NCI-H128 (cell line): ENCODE measurements at regions not wholly inside any gene's neighbourhood (a gene's known extent, or its start where the extent isn't known, plus 50 kb on each side); places are given as distances from the start of the nearest gene placed in this dataset.
"Not testable (repeated sequence)": the region's sequence is repeated elsewhere in the genome, so short reads cannot be mapped to it uniquely, and the experiment has no call there.

Experiments used
- DNase-seq: peaks from one replicate; lab custom pipeline; 2025; ENCODE audit not compliant: unreplicated experiment; lab: John Stamatoyannopoulos, UW

DNA sequence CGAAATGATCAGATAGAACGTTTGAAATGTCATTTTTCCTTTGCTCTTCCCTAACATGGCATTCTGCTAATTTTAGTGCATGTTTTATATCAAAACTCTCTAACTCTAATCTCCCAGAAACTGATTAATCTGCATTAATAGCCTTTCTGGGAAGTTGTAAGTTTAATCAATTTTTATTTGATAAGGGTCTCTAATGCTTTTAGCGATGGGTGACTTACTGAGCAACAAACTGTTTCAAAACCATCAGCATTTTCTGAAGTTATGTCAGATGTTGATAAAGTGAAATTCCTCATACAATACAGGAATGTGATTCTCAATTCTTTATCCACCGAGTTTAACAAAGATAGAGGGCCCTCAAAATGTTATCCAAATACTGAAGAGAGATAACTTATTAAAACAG is 431.6 kb upstream of the CXADR start:
- no peak for DNase-seq

DNA sequence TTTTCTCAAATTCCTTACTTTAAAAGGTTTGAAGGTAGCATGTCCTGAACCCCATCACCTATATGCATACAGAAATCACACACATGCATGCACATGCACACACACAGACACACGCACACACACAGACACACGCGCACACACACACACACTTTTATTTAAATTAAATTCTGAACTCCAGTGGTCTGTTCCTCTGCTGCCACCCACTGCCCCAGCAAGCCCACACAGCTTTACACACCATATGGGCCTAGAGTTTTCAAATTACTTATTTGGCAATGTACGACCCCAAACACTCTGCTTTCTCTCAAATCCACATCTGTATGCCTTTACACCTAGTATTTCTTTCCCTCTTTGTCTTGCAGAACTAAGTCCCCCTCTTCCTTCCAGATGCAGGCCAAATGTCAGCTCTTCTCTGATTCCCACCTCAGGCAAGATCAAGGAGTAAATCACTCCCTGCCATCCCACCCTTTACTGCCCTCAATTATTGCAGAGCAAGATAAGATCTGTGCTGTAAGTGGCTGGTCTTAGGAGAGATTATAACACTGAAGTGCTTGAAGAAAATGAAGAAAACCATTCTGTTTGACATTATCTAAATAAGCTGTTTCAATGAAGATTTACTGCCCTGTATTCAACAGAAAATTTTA is 429.9 kb upstream of the CXADR start:
- DNase-seq: no peak

DNA sequence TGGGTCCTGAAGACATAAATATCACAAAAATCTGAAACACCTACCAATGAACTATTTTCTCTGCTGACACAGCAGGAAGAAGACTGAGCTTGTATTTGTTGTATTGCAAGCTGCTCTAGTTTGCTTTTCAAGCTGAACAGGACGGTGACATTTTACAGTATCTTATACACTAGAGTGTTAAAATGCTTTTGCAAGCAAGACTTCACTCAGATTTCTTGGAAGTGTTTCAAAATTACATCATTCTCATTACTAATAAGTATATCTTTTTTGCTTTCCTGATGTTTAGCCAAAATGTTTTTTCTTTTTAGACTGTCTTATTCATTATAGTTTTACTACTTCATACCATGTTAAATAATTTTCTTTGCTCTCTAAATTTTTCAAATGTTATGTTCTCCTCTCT is 427.1 kb upstream of the CXADR start:
- DNase-seq: no peak

DNA sequence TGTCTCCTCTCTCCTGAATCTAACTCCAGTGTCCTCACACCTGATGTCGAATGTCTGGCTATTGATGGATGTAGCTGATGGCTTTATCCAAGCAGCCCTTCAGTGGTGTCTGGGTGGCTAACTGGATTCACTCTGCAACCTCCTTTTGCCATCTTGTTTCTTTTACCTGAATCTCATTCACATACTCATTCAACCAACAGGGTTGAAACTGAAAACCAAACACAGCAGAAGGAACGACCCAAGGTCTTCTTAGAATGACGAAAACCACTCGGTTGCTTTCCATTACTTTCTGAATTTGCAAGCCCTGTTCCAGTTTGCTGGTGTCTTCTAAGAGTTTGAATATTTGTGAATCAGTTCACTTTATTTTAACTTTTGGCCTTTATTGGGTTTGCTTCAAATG is 424.3 kb upstream of the CXADR start:
- DNase-seq: no peak

DNA sequence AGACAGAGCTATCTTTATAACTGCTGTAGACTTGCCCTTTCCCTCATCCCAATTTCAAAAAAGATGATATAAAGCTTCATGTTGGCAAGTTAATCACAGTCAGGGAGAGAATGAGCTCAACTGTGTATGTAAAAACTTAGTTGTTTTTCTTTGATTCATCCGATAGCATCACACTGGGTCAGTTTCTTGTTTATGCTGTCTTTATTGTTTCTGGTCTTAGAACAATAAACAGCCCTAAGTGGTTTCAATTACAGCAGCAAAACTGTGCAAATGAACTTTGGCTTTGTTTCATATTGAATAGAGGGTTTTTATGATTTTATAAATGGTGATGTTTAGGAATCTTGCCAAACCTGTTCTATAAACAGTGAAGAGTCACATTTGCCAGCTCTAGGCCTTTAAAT is 423.8 kb upstream of the CXADR start:
- DNase-seq: no peak

DNA sequence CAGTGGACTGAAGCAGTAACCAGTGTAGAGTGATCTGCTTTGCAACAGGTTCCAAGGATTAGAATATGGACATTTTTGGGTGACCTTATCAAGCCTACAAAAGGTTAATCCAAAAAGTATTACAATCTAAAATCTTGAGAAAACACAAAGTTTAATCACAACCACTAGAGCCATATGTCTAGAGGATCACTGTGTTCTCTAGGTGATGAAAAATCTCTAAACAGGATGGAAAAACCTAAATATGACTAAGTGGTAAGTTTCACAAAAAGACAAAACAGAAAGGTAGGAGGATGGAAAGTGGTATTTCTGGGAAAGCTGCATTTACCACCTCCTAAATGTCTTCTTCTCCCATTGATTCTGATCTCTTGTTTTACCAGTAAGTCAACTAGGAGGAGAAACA is 411.1 kb upstream of the CXADR start:
- no peak for DNase-seq

DNA sequence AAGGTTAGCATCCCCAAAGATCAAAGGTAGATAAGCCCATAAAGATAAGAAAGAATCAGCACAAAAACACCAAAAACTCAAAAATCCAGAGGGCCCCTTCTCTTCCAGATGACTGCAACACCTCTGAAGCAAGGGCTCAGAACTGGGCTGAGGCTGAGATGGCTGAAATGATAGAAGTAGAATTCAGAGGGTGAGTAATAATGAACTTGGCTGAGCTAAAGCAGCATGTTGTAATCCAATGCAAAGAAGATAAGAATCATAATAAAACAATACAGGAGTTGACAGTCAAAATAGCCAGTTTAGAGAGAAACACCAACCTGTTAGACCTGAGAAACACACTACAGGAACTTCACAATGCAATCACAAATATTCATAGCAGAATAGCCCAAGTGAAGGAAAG is 406.9 kb upstream of the CXADR start:
- no peak for DNase-seq

DNA sequence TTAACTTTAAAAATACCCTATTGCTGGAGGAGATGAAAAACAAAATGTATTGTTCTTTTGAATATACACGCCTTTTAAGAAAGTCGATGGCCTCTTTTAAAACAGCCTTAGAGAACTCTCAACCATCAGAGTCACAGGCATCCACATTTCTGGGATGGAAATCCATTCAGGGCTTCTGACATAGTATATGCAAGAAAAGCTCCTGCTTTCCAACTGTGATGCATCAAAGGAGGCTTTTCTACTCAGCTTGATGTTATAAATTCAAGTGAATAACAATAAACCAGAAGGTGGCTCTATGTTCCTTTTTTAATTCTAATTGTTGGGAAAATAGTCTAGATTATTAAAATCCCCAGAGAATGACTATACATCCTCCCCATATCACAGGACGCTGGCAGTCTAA is 398.8 kb upstream of the CXADR start:
- DNase-seq: no peak

DNA sequence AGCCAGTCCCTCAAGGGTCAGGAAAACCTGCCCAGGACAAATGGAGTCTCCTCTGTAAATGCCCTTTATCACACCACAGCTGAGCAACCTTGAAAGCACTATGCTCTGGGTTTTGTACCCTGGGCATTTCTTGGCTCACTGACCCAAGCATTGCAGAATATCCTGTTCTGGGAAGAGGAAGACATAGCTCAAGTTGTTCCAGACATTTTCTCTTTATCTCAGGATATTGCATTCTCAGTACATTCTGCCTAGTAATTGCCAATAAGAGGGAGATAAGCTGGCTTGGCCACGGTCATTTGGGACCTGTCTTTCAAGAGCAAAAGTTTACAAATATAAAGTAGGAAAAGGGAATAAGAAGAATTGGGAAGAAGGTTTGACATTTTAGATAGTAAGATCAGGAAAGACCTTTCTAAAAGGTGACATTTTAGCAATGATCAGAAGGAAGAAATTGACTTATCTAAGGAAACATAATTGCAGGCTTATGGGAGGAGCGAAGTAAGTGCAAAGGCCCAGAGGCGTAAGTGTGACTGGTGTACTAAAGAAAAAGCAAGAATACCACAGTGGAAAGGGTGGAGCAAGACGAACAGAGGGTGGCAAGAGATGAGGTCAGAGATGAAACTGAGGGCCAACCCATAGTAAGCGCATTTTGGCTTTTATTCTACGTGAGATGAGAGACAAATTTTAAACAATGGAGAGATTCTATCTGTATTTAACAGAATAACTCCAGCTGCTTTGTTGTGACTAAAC is 394.0 kb upstream of the CXADR start:
- DNase-seq: no peak

DNA sequence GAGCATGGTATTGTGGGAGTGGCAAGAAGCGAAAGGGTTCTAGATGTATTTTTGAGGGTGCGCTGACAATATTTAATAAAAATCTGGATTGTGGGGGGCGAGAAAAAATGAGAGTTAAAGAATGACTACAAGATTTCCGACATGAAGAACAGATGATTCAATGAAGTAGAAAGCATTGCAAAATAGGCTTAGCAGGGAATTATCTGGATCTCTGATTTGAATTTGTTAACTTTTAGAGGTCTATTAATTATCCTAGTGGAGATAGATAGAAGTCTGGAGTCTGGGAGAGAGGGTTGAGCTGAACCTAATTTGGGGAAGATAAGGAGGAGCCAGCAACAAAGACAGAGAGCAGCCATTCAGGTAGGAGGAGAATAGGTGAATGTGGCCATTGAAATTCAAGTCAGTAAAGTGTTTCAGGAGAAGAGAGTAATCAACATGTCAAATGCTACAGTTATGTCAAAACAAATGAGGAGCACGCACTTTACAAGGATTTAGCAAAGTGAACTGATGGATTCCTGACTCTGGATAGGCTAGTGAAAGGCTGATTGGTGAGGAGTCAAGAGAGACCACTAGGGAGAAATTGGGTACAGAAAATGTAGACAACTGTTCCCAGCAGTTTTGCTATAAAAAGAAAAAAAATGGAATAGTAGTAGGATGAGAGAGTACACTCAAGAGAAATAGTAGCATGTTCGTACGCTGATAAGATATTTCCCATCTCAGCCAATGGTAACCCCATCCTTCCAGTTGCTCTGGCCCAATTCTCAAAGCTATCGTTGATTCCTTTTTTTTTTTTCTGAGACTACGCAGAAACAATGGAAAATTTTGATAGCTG is 393.2 kb upstream of the CXADR start:
- no peak for DNase-seq

DNA sequence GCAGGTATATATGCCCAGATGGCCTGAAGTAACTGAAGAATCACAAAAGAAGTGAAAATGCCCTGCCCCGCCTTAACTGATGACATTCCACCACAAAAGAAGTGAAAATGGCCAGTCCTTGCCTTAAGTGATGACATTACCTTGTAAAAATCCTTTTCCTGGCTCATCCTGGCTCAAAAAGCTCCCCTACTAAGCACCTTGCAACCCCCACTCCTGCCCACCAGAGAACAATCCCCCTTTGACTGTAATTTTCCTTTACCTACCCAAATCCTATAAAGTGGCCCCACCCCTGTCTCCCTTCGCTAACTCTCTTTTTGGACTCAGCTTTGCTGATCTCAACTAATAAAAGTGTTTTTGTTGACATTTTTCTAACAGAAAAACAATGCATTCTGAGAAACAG is 385.4 kb upstream of the CXADR start:
- not testable (repeated sequence) for DNase-seq

DNA sequence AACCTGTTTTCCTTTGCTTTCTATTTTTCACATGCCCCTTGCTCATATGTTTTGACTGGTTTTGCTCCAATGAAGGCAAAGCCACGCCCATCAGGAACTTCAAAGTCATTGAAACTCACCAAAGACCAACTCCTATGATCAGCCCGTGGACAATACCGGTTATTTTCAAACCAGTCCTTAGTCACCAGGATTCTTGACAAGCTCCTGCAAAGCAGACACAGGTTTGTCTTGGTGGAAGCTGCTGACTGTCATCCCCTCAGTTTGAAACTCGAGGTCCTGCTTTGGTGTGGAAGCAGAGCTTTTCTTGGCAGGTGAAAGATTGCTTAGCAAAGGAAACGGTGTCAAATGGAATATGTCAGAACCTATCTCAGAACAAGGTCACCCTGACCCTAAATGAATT is 384.7 kb upstream of the CXADR start:
- no peak for DNase-seq

DNA sequence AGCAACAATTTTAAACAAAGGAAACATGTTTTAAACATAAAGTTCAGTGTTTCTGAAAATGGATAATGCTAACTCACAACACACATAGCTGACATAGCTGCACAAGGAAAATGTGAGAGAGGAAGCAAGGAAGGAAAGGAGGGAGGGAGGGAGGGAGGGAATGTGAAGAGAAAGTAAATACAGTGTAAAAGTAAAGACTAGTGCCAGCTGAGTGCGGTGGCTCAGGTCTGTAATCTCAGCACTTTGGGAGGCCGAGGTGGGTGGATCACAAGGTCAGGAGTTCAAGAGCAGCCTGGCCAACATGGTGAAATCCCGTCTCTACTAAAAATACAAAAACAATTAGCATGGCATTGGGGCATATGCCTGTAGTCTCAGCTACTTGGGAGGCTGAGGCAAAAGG is 373.7 kb upstream of the CXADR start:
- DNase-seq: not testable (repeated sequence)

DNA sequence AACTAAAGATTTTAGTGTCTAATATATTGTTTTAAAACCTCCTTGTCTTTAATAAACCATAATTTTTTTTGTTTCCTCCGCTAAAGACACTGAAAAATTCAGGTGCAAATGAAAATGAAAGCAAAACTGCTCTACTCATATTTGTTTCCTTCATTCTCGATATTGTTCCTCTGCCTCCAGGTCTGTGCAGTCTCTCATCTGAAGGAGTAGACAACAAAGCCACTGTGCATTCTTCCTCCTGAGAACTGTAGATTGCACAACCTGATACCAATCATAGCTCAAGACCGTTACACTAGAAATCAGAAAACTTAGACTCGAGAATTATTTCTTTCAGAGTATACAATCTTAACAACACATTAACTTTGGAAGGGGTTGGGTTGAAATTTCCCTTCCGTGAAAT is 373.1 kb upstream of the CXADR start:
- DNase-seq: no peak

DNA sequence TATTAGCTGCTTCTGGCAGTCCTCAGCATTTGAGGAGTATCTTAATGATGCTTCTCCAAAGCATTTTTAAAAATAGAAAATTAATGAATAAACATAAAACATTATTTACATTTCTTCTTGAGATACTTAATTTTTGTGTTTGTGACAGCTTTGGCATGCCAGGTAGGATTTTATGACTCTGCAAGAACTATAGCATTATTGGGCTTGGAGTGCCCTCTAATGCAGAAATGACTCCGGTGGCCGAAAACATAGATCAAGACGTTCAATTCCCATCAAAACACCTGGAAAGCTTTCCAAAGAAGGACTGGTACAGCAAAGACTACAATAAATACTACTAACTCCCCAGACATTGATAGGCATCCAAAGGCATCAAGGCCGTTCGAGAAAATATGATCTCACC is 366.4 kb upstream of the CXADR start:
- DNase-seq: no peak

DNA sequence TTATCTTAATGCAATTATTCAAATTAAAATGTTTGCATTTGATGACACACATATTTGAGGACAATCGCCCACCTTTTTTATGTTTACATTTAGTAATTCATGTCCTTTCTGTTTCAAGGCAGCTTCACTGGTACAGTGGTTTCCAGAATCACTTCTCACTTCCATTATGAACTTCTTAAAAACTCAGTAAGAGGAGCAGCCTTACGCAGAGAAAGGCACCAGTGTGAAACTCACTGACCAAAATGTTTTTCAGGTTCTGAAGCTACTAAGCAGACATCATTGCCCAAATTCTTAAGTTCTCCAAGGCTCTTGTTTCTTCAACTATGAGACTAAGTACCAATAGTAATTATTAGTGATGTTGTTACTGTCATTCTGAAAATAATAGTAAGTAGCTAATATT is 353.1 kb upstream of the CXADR start:
- no peak for DNase-seq

DNA sequence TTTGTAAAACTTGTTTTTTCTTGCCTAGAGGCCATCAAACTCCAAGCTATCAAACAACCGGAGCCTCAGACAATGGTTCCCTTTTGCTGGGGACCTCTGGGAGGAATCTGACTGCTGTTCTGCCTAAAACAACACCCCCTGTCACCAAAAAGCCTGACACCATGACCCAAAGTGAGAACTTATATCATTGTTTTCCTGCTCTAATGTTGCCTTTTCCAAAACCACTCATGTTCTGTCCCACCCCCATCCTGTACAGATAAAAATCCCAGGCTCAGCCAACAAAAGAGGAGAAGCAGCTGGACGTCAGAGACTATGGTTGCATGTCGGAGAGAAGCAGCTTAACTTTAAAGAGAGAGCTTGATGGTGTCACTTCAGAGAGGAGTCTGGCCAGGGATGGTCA is 327.2 kb upstream of the CXADR start:
- DNase-seq: no peak

DNA sequence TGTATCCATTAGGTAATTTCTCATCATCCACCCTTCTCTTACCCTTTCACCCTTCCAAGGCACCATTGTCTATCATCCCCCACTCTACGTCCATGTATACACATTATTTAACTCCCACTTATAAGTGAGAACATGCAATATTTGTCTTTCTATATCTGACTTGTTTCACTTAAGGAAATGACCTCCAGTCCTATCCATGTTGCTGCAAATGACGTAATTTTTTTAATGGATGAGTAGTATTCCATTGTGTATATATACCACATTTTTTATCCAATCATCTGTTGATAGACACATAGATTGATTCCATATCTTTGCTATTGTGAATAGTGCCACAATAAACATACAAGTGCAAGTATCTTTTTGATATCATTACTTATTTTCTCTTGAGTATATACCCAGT is 322.9 kb upstream of the CXADR start:
- DNase-seq: no peak

DNA sequence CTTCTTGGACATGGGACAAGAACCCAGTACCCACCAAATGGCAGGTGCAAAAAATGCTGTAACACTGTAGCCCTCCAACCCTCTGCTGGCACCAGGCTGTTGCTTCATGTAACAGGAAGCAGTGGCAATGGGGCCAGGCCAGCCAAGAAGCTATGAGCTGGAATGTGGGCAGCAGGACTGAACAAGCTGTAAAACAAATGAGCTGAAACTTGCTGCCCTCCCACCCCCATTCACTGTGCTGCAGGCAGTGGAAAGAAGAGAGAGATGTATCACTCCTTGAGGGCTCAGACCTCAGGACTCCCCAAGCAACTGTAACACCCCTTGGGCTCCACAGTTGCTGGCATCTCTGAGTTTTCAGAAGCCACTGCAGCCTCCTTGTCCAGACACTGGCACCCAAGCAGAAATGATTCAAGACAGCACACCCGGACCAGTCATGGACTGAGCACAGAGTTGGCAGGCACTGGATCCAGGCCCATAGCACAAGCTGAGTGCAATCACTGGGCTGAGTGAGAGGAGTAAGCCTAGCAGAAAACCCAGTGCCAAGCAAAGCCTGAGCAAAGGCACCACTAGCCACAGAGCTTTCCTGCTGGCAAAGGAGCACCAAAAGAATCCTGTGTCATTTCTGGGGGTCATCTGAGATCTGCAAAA is 321.4 kb upstream of the CXADR start:
- no peak for DNase-seq

DNA sequence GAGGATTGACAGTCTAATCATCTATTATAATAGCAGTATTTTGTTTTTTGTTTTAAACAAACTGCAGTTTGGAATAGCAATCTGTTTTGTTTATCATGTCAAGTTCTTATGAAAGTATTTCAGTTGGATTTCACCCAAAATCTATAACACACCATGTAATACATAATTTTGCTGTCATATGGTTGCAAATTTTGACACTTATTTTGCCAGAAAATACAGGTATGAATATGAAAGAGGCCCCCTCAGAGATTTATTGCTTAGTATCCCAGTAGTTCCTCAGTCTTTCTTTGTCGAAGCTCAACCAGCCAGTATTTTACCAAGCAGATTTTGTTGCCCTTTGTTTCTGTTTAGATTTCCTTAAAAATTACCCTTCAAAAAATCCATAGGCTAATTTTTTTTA is 317.5 kb upstream of the CXADR start:
- DNase-seq: no peak

DNA sequence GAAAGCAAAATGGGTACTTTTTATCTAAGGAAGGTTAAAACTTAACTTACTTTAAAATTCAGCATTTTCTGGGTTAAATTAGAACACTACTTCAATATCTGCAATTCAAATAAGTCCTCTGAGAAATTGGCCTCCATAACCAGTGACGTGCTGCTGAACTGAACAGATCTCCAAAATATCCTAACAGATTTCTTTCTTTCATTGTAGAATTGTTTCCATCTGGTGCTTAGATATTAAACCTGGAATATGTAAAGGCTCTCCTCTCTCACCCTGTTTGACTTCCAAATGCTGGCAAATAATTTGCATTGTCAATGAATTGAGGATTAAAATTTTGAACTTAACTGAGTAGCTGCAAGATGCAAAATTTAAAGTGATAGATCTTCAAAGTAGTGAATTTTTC is 316.9 kb upstream of the CXADR start:
- no peak for DNase-seq

DNA sequence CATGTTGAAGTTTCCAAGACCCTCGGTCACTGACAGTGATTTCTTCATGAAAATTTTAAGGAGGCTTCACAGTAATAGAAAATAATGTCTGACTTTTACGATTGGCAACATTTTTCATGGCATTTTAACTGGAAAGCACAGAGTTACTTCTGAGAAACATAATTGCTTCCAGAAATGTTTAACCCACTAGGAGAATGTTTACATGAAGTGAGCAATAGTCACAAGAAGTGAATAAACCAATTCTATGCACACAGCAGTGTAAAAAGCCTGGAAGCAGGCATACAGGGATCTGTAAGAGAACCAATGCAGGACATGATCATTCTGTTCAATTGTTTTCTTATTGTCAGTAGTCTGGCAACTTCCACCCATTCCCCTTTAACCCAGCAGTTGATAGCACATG is 316.2 kb upstream of the CXADR start:
- no peak for DNase-seq
